HEK293T (cell line): ENCODE measurements at regions not wholly inside any gene's neighbourhood (a gene's known extent, or its start where the extent isn't known, plus 50 kb on each side); places are given as distances from the start of the nearest gene placed in this dataset.

Experiments
- CTCF ChIA-PET: fragments of 350-600 bp; formaldehyde crosslinking; extraction: SDS; loops from one replicate; lab custom pipeline; 2021; ENCODE audit warnings: antibody characterized with exemption, inconsistent platforms; lab: Yijun Ruan, JAX
- POLR2A ChIA-PET: fragments of 350-600 bp; formaldehyde crosslinking; extraction: SDS; loops from one replicate; lab custom pipeline; 2020; ENCODE audit warnings: antibody characterized with exemption, inconsistent platforms; lab: Yijun Ruan, JAX
- DNase-seq: peaks from one replicate; pipeline ENCODE4 v3.0.0; 2012; ENCODE audit warnings: mixed read lengths; ENCODE audit errors: extremely low spot score
- ARNT ChIP-seq: fragments of 450-650 bp; IDR thresholded peaks from 2 replicates; pipeline ENCODE4 v1.6.1; 2017; ENCODE audit warnings: mild to moderate bottlenecking
- BHLHE40 ChIP-seq: fragments of 450-650 bp; IDR thresholded peaks from 2 replicates; pipeline ENCODE4 v1.6.1; 2016; ENCODE audit warnings: mild to moderate bottlenecking, moderate library complexity, borderline replicate concordance
- CTBP1 ChIP-seq: fragments of 450-650 bp; IDR thresholded peaks from 2 replicates; pipeline ENCODE4 v1.6.1; 2016; ENCODE audit warnings: borderline replicate concordance
- ELF4 ChIP-seq: fragments of 450-650 bp; IDR thresholded peaks from 2 replicates; pipeline ENCODE4 v1.6.1; 2017; ENCODE audit warnings: antibody characterized with exemption
- FOXA1 ChIP-seq: fragments of 450-650 bp; IDR thresholded peaks from 2 replicates; pipeline ENCODE4 v1.6.1; 2016; ENCODE audit warnings: mild to moderate bottlenecking
- FOXK2 ChIP-seq: fragments of 450-650 bp; IDR thresholded peaks from 2 replicates; pipeline ENCODE4 v1.6.1; 2016; ENCODE audit warnings: mild to moderate bottlenecking
- FOXM1 ChIP-seq: fragments of 450-650 bp; IDR thresholded peaks from 2 replicates; pipeline ENCODE4 v1.6.1; 2017; ENCODE audit warnings: mild to moderate bottlenecking, borderline replicate concordance
- HDGF ChIP-seq: fragments of 450-650 bp; IDR thresholded peaks from 2 replicates; pipeline ENCODE4 v1.6.1; 2017; ENCODE audit warnings: antibody characterized with exemption, borderline replicate concordance
- L3MBTL2 ChIP-seq: fragments of 450-650 bp; conservative IDR thresholded peaks from 2 replicates; pipeline ENCODE4 v1.6.1; 2016; ENCODE audit warnings: mild to moderate bottlenecking
- LEF1 ChIP-seq: fragments of 450-650 bp; IDR thresholded peaks from 2 replicates; pipeline ENCODE4 v1.6.1; 2017; ENCODE audit warnings: mild to moderate bottlenecking, borderline replicate concordance
- NFRKB ChIP-seq: fragments of 450-650 bp; IDR thresholded peaks from 2 replicates; pipeline ENCODE4 v1.6.1; 2016; ENCODE audit warnings: mild to moderate bottlenecking, moderate library complexity
- PKNOX1 ChIP-seq: fragments of 450-650 bp; IDR thresholded peaks from 2 replicates; pipeline ENCODE4 v1.6.1; 2016
- SP1 ChIP-seq: fragments of 450-650 bp; IDR thresholded peaks from 2 replicates; pipeline ENCODE4 v1.6.1; 2017
- SUZ12 ChIP-seq: fragments of 450-650 bp; IDR thresholded peaks from 2 replicates; pipeline ENCODE4 v1.6.1; 2016; ENCODE audit warnings: mild to moderate bottlenecking
- TARDBP ChIP-seq: fragments of 450-650 bp; IDR thresholded peaks from 2 replicates; pipeline ENCODE4 v1.6.1; 2016
- ZNF384 ChIP-seq: fragments of 450-650 bp; IDR thresholded peaks from 2 replicates; pipeline ENCODE4 v1.6.1; 2016

DNA sequence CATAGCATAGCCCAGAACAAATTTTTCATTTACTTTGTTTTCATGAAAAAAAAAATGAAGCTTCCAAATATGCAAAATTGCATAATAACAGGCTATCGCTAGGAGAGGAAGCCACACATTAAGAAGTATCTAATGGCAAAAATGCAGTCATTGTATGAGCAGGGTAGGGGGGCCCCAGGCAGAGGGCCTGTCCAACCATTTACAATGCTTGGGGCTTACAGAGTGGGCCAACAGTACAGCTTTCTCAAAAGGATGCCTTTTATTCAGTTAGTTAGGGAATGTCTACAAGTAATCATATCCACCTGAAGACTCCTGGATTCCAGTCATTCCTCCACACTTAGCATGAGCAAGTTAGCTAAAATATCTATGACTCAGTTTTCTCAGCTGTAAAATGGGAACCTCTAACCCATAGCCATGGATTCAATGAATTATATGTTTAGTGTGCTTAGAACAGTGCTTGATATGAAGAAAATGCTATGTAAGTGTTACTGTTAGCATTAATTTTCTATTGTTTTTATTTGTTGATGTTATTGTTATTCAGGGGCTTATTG is 117.7 kb downstream of the GAS1 start:
- CTCF ChIA-PET = no interaction called here
- POLR2A ChIA-PET = no interaction called here
- no peak for TF ChIP-seq CTBP1
- TF ChIP-seq SUZ12 = no peak
- no peak for TF ChIP-seq TARDBP
- TF ChIP-seq L3MBTL2 = no peak
- no peak for TF ChIP-seq SP1
- no peak for TF ChIP-seq PKNOX1
- no peak for TF ChIP-seq FOXM1
- TF ChIP-seq BHLHE40 = no peak
- no peak for TF ChIP-seq ELF4
- TF ChIP-seq NFRKB = no peak
- no peak for TF ChIP-seq FOXA1
- TF ChIP-seq ARNT = no peak
- TF ChIP-seq LEF1 = no peak
- TF ChIP-seq HDGF = no peak
- TF ChIP-seq FOXK2 = no peak
- TF ChIP-seq ZNF384 = no peak
- no peak for DNase-seq

DNA sequence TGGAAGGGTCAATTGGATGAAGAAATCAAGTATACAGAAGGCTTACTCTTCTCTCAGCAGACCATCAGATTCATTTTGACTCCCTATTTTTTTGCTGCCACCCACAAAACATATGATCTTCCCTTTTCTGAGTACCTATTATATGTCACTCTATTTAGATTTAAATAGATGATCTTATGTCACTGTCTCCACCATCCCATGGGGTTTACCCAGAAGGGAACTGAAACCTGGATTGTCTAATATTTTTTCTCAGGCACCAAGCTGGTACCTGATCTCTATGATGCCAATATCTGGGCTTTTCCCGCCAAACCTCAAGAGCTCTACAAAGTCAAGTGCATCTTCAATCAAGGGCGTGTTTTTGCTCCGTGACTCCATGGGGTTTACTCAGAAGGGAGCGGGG is 118.7 kb downstream of the GAS1 start:
- ChIA-PET CTCF (interaction anchor here (1.1 kb wide), 1 partner anchor 342 kb away, joined by 3 read pairs; no protein-coding TSS in a partner anchor), POLR2A (no interaction called here)
- TF ChIP-seq PKNOX1 = no peak
- no peak for TF ChIP-seq FOXK2
- TF ChIP-seq SP1 = no peak
- TF ChIP-seq ZNF384 = no peak
- TF ChIP-seq FOXA1 = no peak
- no peak for TF ChIP-seq L3MBTL2
- TF ChIP-seq SUZ12 = no peak
- TF ChIP-seq FOXM1 = no peak
- TF ChIP-seq HDGF = no peak
- TF ChIP-seq ELF4 = no peak
- no peak for TF ChIP-seq LEF1
- TF ChIP-seq BHLHE40 = no peak
- TF ChIP-seq ARNT = no peak
- DNase-seq = no peak

- CTCF ChIA-PET = interaction anchor here (1.1 kb wide), 1 partner anchor 341 kb away, joined by 3 read pairs; no protein-coding TSS in a partner anchor
- POLR2A ChIA-PET = no interaction called here
- DNase-seq = no peak
- TF ChIP-seq SP1 (no peak), ZNF384 (no peak), HDGF (no peak), ARNT (no peak), BHLHE40 (no peak), LEF1 (no peak), FOXA1 (no peak), TARDBP (no peak), NFRKB (no peak), FOXK2 (no peak), L3MBTL2 (no peak)
Measured at GRCh38 chr9:86827893-86828292, 119.4 kb downstream of the GAS1 start.

- POLR2A ChIA-PET = no interaction called here
- TF ChIP-seq SUZ12 (no peak), ARNT (no peak), L3MBTL2 (no peak), ELF4 (no peak), LEF1 (no peak)
- CTCF ChIA-PET = no interaction called here
- DNase-seq = no peak
Measured at GRCh38 chr9:86825299-86825698, 122.0 kb downstream of the GAS1 start.

DNA sequence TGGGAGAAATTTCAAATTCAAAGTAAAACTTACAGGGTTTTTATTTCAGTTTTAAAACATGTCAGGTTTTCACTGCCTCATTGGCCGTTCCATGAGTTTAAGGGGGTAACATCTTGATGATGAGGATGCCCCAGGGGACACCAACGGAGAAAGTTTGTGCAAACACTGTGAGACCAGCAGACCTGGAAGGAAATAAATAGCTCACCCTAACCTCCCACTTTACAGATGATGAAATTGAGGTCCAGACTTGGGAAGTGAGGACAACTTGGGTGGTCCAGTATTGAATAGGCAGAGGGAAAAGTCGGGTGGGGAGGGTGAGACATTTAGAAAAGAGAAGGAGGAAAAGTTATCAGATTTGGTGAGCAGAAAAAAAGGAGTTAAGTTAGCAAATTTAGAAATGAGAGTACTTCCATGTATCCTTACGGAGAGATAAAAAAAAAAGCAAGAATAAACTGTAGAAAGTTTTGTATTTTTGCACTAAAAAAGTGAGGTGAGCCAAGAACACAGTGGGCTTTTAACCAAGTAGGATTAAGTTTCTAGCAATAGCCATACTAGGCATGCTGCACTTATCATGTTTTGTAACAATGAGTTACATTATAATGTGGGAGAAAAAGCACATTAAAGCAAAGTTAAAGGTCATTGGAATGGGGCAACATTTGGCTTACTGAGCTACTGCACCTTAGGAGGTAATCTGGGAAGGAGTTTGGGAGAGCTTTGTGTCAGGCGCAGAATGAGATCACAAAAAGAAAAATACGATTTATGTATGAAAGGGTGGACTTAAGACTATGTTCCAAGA is 125.1 kb downstream of the GAS1 start:
- DNase-seq = no peak
- ChIA-PET POLR2A (no interaction called here), CTCF (no interaction called here)
- no peak for TF ChIP-seq L3MBTL2
- no peak for TF ChIP-seq SP1
- no peak for TF ChIP-seq ZNF384
- no peak for TF ChIP-seq FOXK2
- TF ChIP-seq ELF4 = no peak
- no peak for TF ChIP-seq TARDBP
- no peak for TF ChIP-seq FOXM1
- TF ChIP-seq FOXA1 = no peak
- TF ChIP-seq ARNT = no peak
- no peak for TF ChIP-seq PKNOX1
- no peak for TF ChIP-seq HDGF
- no peak for TF ChIP-seq NFRKB
- TF ChIP-seq LEF1 = no peak
